ENCODE measurements at regions not wholly inside any gene's neighbourhood (a gene's known extent, or its start where the extent isn't known, plus 50 kb on each side); places are given as distances from the start of the nearest gene placed in this dataset.

DNA sequence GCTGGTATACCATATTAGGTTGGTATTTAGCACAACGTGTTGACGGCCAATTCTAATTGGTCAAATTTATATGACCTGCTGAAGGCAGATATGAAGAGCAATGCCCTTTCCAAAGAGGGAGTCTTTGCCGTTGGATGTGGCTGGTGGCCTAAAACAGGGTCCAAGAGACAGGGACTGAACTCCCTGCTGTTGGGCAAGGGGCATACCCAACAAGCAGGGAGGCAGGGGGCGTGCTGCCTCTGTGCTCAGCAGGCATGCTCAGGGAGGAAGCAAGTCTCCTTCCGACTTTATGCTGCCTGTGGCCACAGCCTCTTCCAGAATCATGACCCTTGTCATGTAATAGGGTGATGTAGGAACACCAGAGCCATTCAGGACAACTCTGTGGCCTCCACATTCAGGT, 167.7 kb upstream of the NPVF start:
- TF ChIP-seq, protein P1, sequence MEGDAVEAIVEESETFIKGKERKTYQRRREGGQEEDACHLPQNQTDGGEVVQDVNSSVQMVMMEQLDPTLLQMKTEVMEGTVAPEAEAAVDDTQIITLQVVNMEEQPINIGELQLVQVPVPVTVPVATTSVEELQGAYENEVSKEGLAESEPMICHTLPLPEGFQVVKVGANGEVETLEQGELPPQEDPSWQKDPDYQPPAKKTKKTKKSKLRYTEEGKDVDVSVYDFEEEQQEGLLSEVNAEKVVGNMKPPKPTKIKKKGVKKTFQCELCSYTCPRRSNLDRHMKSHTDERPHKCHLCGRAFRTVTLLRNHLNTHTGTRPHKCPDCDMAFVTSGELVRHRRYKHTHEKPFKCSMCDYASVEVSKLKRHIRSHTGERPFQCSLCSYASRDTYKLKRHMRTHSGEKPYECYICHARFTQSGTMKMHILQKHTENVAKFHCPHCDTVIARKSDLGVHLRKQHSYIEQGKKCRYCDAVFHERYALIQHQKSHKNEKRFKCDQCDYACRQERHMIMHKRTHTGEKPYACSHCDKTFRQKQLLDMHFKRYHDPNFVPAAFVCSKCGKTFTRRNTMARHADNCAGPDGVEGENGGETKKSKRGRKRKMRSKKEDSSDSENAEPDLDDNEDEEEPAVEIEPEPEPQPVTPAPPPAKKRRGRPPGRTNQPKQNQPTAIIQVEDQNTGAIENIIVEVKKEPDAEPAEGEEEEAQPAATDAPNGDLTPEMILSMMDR (conservative IDR thresholded peaks at IDR 0.05; ENCODE audit: low read length): no peak
- no peak for TF ChIP-seq EZH2phosphoT487 (IDR thresholded peaks at IDR 0.05; ENCODE audit: borderline replicate concordance, low read depth, low read length)

Measured in OCI-LY7 (cell line).